ENCODE measurements at regions not wholly inside any gene's neighbourhood (a gene's known extent, or its start where the extent isn't known, plus 50 kb on each side); places are given as distances from the start of the nearest gene placed in this dataset.

- H3K4me1 Mint-ChIP-seq: peaks cover 10% of the 10 kb centered on the region
- no peak overlapping the region for H3K9ac ChIP-seq (ENCODE audit: extremely low read depth, low read length, poor library complexity, severe bottlenecking)
- H3K27ac Mint-ChIP-seq: no peak overlapping the region
- H3K27me3 Mint-ChIP-seq (ENCODE audit: insufficient read depth): no peaks in the 10 kb centered on the region
- no peak for DNase-seq
- H3K27ac ChIP-seq (ENCODE audit: low read depth, low read length): no peak overlapping the region
- H3K36me3 Mint-ChIP-seq (ENCODE audit: low read depth): no peaks in the 10 kb centered on the region
- TF ChIP-seq CTCF (conservative IDR thresholded peaks at IDR 0.05): no peak
- no peak overlapping the region for H3K4me3 Mint-ChIP-seq
- H3K9me3 Mint-ChIP-seq: peaks cover 25% of the 10 kb centered on the region
- no peak overlapping the region for H3K4me3 ChIP-seq (ENCODE audit: low read length)
- H3K4me1 ChIP-seq (ENCODE audit: control insufficient read depth, insufficient read depth, low read length): no peaks in the 10 kb centered on the region
- no peaks in the 10 kb centered on the region for H3K36me3 ChIP-seq (ENCODE audit: control insufficient read depth, insufficient read depth, low read length)
- peaks cover 8% of the 10 kb centered on the region for H3K9me3 ChIP-seq (ENCODE audit: control insufficient read depth, low read length)
- no peaks in the 10 kb centered on the region for H3K27me3 ChIP-seq (ENCODE audit: control insufficient read depth, insufficient read depth, low read length, poor library complexity, severe bottlenecking)
These were observed 315.1 kb upstream of the DKK2 start for GRCh38 chr4:107351196-107351595.

- peaks cover 23% of the 10 kb centered on the region for H3K9me3 Mint-ChIP-seq
- no peak for DNase-seq
- H3K9ac ChIP-seq (ENCODE audit: extremely low read depth, low read length, poor library complexity, severe bottlenecking): no peak overlapping the region
- no peaks in the 10 kb centered on the region for H3K27me3 Mint-ChIP-seq (ENCODE audit: insufficient read depth)
- H3K4me3 ChIP-seq (ENCODE audit: low read length): no peak overlapping the region
- H3K4me1 ChIP-seq (ENCODE audit: control insufficient read depth, insufficient read depth, low read length): no peaks in the 10 kb centered on the region
- no peak for TF ChIP-seq CTCF (conservative IDR thresholded peaks at IDR 0.05)
- H3K36me3 ChIP-seq (ENCODE audit: control insufficient read depth, insufficient read depth, low read length): no peaks in the 10 kb centered on the region
- no peak overlapping the region for H3K27ac ChIP-seq (ENCODE audit: low read depth, low read length)
- H3K4me3 Mint-ChIP-seq: no peak overlapping the region
- no peak overlapping the region for H3K27ac Mint-ChIP-seq
- H3K27me3 ChIP-seq (ENCODE audit: control insufficient read depth, insufficient read depth, low read length, poor library complexity, severe bottlenecking): no peaks in the 10 kb centered on the region
- peaks cover 10% of the 10 kb centered on the region for H3K4me1 Mint-ChIP-seq
- H3K36me3 Mint-ChIP-seq (ENCODE audit: low read depth): no peaks in the 10 kb centered on the region
- H3K9me3 ChIP-seq (ENCODE audit: control insufficient read depth, low read length): peaks cover 8% of the 10 kb centered on the region
These were observed 313.6 kb upstream of the DKK2 start for GRCh38 chr4:107349732-107350131.

DNA sequence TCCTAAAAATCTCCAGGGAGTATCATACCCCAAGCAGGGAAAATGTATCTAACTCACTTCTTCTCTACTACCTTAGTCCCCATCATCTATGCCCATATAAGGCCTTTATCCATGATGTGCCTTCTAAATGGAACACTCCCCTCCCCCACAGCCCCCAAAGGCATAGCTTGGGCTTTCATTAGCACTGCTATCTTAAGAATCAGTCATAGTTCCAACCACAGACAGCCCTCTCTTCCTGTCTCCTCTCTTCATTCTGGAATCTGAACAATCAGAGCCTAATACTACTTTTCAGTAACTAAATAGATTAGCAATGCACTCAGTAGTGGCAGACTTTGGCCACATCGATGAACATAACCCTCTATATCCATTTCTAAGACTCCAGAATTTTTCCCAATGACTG is 313.2 kb upstream of the DKK2 start:
- peaks cover 10% of the 10 kb centered on the region for H3K4me1 Mint-ChIP-seq
- H3K4me1 ChIP-seq (ENCODE audit: control insufficient read depth, insufficient read depth, low read length): no peaks in the 10 kb centered on the region
- no peaks in the 10 kb centered on the region for H3K36me3 Mint-ChIP-seq (ENCODE audit: low read depth)
- no peak overlapping the region for H3K4me3 ChIP-seq (ENCODE audit: low read length)
- H3K36me3 ChIP-seq (ENCODE audit: control insufficient read depth, insufficient read depth, low read length): no peaks in the 10 kb centered on the region
- TF ChIP-seq CTCF (conservative IDR thresholded peaks at IDR 0.05): no peak
- peaks cover 22% of the 10 kb centered on the region for H3K9me3 Mint-ChIP-seq
- no peak overlapping the region for H3K4me3 Mint-ChIP-seq
- no peak overlapping the region for H3K27ac Mint-ChIP-seq
- H3K27me3 ChIP-seq (ENCODE audit: control insufficient read depth, insufficient read depth, low read length, poor library complexity, severe bottlenecking): no peaks in the 10 kb centered on the region
- H3K27ac ChIP-seq (ENCODE audit: low read depth, low read length): no peak overlapping the region
- no peak overlapping the region for H3K9ac ChIP-seq (ENCODE audit: extremely low read depth, low read length, poor library complexity, severe bottlenecking)
- peaks cover 8% of the 10 kb centered on the region for H3K9me3 ChIP-seq (ENCODE audit: control insufficient read depth, low read length)
- no peaks in the 10 kb centered on the region for H3K27me3 Mint-ChIP-seq (ENCODE audit: insufficient read depth)
- 30 to 56% methylated on average over 1 of the region's 1 CpG for WGBS, 2 experiments (ENCODE audit: insufficient coverage in 1 of 2, insufficient read length in 1 of 2)
- DNase-seq: no peak

All from endodermal cell (in vitro differentiated cells).